CD4-positive, alpha-beta T cell treated with Interleukin-17A for 4 hours (primary cell): ENCODE measurements at regions not wholly inside any gene's neighbourhood (a gene's known extent, or its start where the extent isn't known, plus 50 kb on each side); places are given as distances from the start of the nearest gene placed in this dataset.

ENCODE experiments used
- DNase-seq: peaks from one replicate; pipeline ENCODE4 v3.0.0-alpha.2; 2020; ENCODE audit warnings: mixed read lengths

- no peak for DNase-seq
Observed at GRCh38 chr1:79312438-79312837, 305.9 kb upstream of the ADGRL4 start.

GRCh38 chr1:79310609-79311008 lies 304.1 kb upstream of the ADGRL4 start:
- no peak for DNase-seq

- DNase-seq = no peak
Observed at GRCh38 chr1:79304131-79304530, 297.6 kb upstream of the ADGRL4 start.

GRCh38 chr1:79303040-79303439 lies 296.5 kb upstream of the ADGRL4 start:
- DNase-seq = no peak

- DNase-seq = no peak
Observed at GRCh38 chr1:79302380-79302930, 295.9 kb upstream of the ADGRL4 start.

GRCh38 chr1:79295967-79296366 lies 289.4 kb upstream of the ADGRL4 start:
- no peak for DNase-seq

GRCh38 chr1:79293611-79294010 lies 287.1 kb upstream of the ADGRL4 start:
- no peak for DNase-seq

GRCh38 chr1:79290927-79291474 lies 284.5 kb upstream of the ADGRL4 start:
- no peak for DNase-seq

GRCh38 chr1:79287982-79288381 lies 281.5 kb upstream of the ADGRL4 start:
- no peak for DNase-seq

GRCh38 chr1:79285667-79286066 lies 279.1 kb upstream of the ADGRL4 start:
- DNase-seq = no peak

- no peak for DNase-seq
Observed at GRCh38 chr1:79283451-79283850, 276.9 kb upstream of the ADGRL4 start.

- no peak for DNase-seq
Observed at GRCh38 chr1:79281442-79281841, 274.9 kb upstream of the ADGRL4 start.

GRCh38 chr1:79271759-79272158 lies 265.2 kb upstream of the ADGRL4 start:
- no peak for DNase-seq

- DNase-seq = no peak
Observed at GRCh38 chr1:79264975-79265818, 258.7 kb upstream of the ADGRL4 start.

GRCh38 chr1:79264285-79264684 lies 257.8 kb upstream of the ADGRL4 start:
- DNase-seq = no peak

GRCh38 chr1:79262745-79263258 lies 256.3 kb upstream of the ADGRL4 start:
- no peak for DNase-seq

GRCh38 chr1:79259390-79260336 lies 253.1 kb upstream of the ADGRL4 start:
- DNase-seq = no peak

- DNase-seq = no peak
Observed at GRCh38 chr1:79255421-79255820, 248.9 kb upstream of the ADGRL4 start.

GRCh38 chr1:79252598-79252997 lies 246.1 kb upstream of the ADGRL4 start:
- no peak for DNase-seq

- DNase-seq = no peak
Observed at GRCh38 chr1:79239840-79240239, 233.3 kb upstream of the ADGRL4 start.

- DNase-seq = no peak
Observed at GRCh38 chr1:79235301-79236002, 228.9 kb upstream of the ADGRL4 start.

GRCh38 chr1:79232818-79233217 lies 226.3 kb upstream of the ADGRL4 start:
- DNase-seq = no peak
